Esophagus squamous epithelium (tissue), 4 donors: ENCODE measurements at regions not wholly inside any gene's neighbourhood (a gene's known extent, or its start where the extent isn't known, plus 50 kb on each side); places are given as distances from the start of the nearest gene placed in this dataset.

ENCODE experiments used
- POLR2A ChIP-seq, 4 donors: fragments of 450-650 bp; IDR thresholded peaks; one replicate each; pipeline ENCODE4 v1.6.1; 2017; ENCODE audit warnings: antibody characterized with exemption in 4 of 4, mild to moderate bottlenecking in 4 of 4, moderate library complexity in 3 of 4
- TF ChIP-seq, protein P1 (sequence below), 6 experiments: fragments of 450-650 bp in 4 of 6; fragments of 200-600 bp in 2 of 6; sonication (generic) in 2 of 6; IDR thresholded peaks; one replicate each; pipeline ENCODE4 v1.5.1; 2016 to 2019; ENCODE audit warnings: antibody characterized with exemption in 6 of 6, mild to moderate bottlenecking in 4 of 6, moderate library complexity in 4 of 6

DNA sequence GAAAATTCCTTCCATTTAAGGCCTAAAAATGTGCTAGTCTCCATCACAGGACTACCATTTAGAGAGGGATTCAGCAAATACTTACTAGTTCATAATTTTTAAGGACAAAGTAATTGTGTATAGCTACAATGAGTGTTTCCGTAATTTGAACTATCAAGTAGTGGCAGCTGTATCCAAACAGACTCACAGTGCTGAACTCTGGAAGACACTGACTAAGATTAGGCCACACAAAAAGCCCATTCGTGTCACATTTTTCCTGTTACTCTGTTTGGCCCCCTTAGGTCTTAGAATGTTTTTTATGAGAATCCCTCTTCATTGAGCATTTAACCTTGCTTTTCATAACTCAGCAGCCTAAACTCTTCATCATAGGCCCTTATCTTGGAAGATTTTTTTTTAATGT is 731.2 kb upstream of the PCDH9 start:
- TF ChIP-seq, protein P1, sequence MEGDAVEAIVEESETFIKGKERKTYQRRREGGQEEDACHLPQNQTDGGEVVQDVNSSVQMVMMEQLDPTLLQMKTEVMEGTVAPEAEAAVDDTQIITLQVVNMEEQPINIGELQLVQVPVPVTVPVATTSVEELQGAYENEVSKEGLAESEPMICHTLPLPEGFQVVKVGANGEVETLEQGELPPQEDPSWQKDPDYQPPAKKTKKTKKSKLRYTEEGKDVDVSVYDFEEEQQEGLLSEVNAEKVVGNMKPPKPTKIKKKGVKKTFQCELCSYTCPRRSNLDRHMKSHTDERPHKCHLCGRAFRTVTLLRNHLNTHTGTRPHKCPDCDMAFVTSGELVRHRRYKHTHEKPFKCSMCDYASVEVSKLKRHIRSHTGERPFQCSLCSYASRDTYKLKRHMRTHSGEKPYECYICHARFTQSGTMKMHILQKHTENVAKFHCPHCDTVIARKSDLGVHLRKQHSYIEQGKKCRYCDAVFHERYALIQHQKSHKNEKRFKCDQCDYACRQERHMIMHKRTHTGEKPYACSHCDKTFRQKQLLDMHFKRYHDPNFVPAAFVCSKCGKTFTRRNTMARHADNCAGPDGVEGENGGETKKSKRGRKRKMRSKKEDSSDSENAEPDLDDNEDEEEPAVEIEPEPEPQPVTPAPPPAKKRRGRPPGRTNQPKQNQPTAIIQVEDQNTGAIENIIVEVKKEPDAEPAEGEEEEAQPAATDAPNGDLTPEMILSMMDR (IDR thresholded peaks at IDR 0.05): no peak
- no peak for TF ChIP-seq POLR2A (IDR thresholded peaks at IDR 0.05)
